ENCODE measurements at regions not wholly inside any gene's neighbourhood (a gene's known extent, or its start where the extent isn't known, plus 50 kb on each side); places are given as distances from the start of the nearest gene placed in this dataset.

- H3K9me3 ChIP-seq, result no peaks in the 10 kb centered on the region
- H3K27ac ChIP-seq, result no peak overlapping the region
- ATAC-seq (ENCODE audit: insufficient number of reproducible peaks, low FRiP score, low read depth) (no peak), DNase-seq (ENCODE audit: low spot score) (no peak)
- no peak for TF ChIP-seq CTCF (IDR thresholded peaks at IDR 0.05)
- no peak overlapping the region for H3K4me3 ChIP-seq
- no peaks in the 10 kb centered on the region for H3K4me1 ChIP-seq (ENCODE audit: control insufficient read depth in 1 of 2, low read depth in 2 of 2)
- H3K27me3 ChIP-seq (replicated peaks; ENCODE audit: insufficient read depth), result no peaks in the 10 kb centered on the region
- no peaks in the 10 kb centered on the region for H3K36me3 ChIP-seq
Observed at GRCh38 chr11:127462065-127462344, 461.4 kb upstream of the KIRREL3 start.

GRCh38 chr11:127461241-127462064 lies 460.9 kb upstream of the KIRREL3 start:
- Histone ChIP-seq H3K36me3 (no peaks in the 10 kb centered on the region), H3K27ac (no peak overlapping the region), H3K4me1 (ENCODE audit: control insufficient read depth in 1 of 2, low read depth in 2 of 2) (no peaks in the 10 kb centered on the region), H3K4me3 (no peak overlapping the region), H3K9me3 (no peaks in the 10 kb centered on the region), H3K27me3 (replicated peaks; ENCODE audit: insufficient read depth) (no peaks in the 10 kb centered on the region)
- DNase-seq (ENCODE audit: low spot score), result no peak
- ATAC-seq (ENCODE audit: insufficient number of reproducible peaks, low FRiP score, low read depth), result no peak
- TF ChIP-seq CTCF (IDR thresholded peaks at IDR 0.05), result no peak

GRCh38 chr11:127458561-127458960 lies 458.0 kb upstream of the KIRREL3 start:
- no peaks in the 10 kb centered on the region for H3K9me3 ChIP-seq
- no peak for TF ChIP-seq CTCF (IDR thresholded peaks at IDR 0.05)
- H3K4me3 ChIP-seq, result no peak overlapping the region
- DNase-seq (ENCODE audit: low spot score) (no peak), ATAC-seq (ENCODE audit: insufficient number of reproducible peaks, low FRiP score, low read depth) (no peak)
- no peaks in the 10 kb centered on the region for H3K36me3 ChIP-seq
- H3K4me1 ChIP-seq (ENCODE audit: control insufficient read depth in 1 of 2, low read depth in 2 of 2), result no peaks in the 10 kb centered on the region
- no peak overlapping the region for H3K27ac ChIP-seq
- no peaks in the 10 kb centered on the region for H3K27me3 ChIP-seq (replicated peaks; ENCODE audit: insufficient read depth)

GRCh38 chr11:127454856-127455255 lies 454.3 kb upstream of the KIRREL3 start:
- DNase-seq (ENCODE audit: low spot score) (no peak), ATAC-seq (ENCODE audit: insufficient number of reproducible peaks, low FRiP score, low read depth) (no peak)
- H3K36me3 ChIP-seq, result no peaks in the 10 kb centered on the region
- no peaks in the 10 kb centered on the region for H3K27me3 ChIP-seq (replicated peaks; ENCODE audit: insufficient read depth)
- no peak for TF ChIP-seq CTCF (IDR thresholded peaks at IDR 0.05)
- no peak overlapping the region for H3K4me3 ChIP-seq
- H3K4me1 ChIP-seq (ENCODE audit: control insufficient read depth in 1 of 2, low read depth in 2 of 2), result no peaks in the 10 kb centered on the region
- H3K27ac ChIP-seq, result no peak overlapping the region
- H3K9me3 ChIP-seq, result no peaks in the 10 kb centered on the region

- Histone ChIP-seq H3K27ac (no peak overlapping the region), H3K4me3 (no peak overlapping the region), H3K4me1 (ENCODE audit: control insufficient read depth in 1 of 2, low read depth in 2 of 2) (no peaks in the 10 kb centered on the region), H3K9me3 (no peaks in the 10 kb centered on the region), H3K36me3 (no peaks in the 10 kb centered on the region), H3K27me3 (replicated peaks; ENCODE audit: insufficient read depth) (no peaks in the 10 kb centered on the region)
- TF ChIP-seq CTCF (IDR thresholded peaks at IDR 0.05), result no peak
- ATAC-seq (ENCODE audit: insufficient number of reproducible peaks, low FRiP score, low read depth) (no peak), DNase-seq (ENCODE audit: low spot score) (no peak)
Observed at GRCh38 chr11:127452533-127452932, 452.0 kb upstream of the KIRREL3 start.
